ENCODE measurements at regions not wholly inside any gene's neighbourhood (a gene's known extent, or its start where the extent isn't known, plus 50 kb on each side); places are given as distances from the start of the nearest gene placed in this dataset.
"Not testable (repeated sequence)": the region's sequence is repeated elsewhere in the genome, so short reads cannot be mapped to it uniquely, and the experiment has no call there.

DNA sequence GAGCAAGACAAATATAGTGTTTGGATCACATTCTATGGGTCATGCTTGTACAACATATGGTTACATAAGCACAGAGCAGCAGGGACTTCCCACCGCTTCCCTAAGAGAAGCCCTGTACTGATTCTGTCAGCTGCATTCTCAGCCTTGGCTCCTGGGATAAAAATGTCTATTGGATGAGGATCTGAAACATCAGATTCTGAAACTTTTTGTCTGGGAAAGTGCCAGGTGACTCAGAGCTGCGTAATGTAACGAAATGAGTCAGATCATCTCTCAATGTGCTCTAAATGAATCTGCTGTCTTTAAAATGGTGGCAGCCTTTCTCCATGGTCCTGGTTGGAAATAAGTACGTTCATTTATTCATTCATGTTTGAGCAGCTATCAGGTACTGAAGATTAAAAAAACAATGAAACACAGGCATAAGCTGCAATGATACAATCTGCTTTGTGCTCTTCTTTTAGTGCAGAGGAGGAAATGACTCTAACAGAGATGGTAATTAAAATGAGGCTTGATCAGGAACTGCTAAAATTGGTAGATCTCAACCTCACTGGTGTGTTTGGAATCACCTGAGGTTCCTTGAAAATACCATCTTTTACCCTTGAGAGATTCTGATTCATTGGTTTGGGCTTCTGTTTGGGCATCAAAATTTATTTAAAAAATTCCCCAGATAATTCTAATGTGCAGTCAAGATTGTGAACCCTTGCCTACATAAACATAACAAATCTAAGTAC, 99.1 kb upstream of the NAP1L1 start:
- intact Hi-C loops (cut with micrococcal nuclease), result no loop called here

DNA sequence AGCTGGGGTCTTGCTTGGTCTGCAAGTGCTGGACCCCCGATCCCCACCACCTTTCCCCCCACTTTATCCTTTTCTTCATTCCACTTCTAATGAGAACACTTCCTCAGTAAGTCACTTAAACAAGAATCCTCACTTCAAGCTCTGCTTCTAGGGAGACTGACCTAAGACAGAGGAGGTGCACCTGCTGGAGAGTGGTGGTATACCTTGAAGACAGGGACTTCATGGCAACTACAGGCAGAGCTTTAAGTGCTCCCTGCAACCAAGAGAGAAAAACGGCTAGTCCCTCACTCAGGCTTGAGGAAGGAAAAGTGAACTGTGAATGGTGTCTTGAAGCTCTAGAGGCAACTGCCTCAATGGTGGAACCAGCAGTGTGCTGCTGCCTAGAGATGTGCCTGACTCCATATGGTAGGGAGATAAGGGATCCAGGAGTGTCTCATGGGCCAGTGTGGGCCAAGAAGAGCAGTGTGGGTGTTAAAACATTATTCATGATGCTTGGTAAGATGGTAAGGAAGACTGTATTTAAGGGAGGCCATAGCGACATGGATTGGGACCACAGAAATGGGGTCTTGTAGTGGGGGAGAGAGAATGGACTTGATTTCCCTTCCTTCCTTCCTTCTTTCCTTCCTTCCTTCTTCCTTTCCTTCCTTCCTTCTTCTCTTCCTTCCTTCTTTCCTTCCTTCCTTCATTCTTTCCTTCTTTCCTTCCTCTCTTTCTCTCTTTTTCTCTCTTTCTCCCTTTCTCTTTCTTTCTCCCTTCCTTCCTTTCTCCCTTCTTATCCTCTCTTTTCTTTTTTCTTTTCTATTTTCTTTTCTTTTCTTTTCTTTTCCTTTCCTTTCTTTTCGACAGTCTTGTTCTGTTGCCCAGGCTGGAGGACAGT, 96.2 kb upstream of the NAP1L1 start:
- intact Hi-C loops (cut with micrococcal nuclease), result no loop called here

DNA sequence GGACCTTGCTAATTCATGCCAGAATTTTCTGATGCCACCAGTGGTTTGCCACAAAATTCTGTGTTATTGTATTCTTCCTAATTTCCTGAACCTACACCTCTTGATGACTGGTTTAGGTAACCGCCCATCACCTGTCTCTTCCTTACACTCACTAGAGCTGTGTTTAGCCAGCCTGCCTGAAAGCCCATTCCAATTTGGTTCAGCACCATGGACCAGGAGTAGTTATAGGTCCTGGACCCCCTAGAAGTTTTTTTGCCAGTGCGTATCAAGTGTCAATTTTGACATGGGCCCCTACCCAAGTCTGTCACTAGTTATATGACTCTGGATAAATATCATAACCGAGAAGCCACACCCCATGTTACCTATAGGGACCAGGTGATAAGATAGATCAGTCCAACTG, 94.0 kb upstream of the NAP1L1 start:
- intact Hi-C loops (cut with micrococcal nuclease), result no loop called here

DNA sequence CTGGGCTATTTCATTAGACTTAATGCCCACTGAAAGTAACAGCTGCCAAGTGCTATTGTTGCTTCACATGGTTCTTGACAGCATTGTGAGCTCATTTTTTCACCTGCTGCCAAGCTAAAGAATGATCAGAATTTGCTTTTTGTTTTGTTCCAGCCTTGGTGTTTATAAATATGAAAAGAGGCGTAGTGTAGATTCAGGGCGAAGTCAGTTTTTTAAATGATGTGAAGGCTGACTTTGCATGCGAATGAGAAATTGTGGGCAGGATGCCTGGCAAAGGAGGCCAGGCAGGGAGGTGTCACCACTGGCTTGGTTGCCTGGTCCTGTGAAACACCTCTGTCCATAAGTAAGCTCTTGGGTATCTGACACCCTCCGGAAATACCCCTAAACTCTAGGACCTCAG, 93.3 kb upstream of the NAP1L1 start:
- intact Hi-C loops (cut with micrococcal nuclease), result no loop called here

DNA sequence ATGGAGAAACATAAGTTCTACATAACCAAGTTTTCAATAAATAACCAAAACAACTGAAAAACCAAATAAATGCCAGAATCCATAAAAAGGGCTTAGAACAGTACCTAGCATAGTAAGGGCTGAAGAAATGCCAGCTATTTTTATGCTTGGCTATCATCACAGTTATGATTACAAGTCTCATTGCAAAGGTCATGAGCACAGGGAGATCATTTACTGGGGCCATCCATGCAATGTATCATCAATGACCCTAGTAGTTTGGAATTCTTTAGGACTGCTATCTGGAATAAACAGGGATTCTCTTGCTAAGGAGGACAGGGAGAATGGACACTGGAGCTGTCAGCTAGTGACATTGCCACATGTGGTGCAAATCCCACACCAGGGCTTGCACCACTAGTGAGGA, 92.5 kb upstream of the NAP1L1 start:
- intact Hi-C loops (cut with micrococcal nuclease), result no loop called here

DNA sequence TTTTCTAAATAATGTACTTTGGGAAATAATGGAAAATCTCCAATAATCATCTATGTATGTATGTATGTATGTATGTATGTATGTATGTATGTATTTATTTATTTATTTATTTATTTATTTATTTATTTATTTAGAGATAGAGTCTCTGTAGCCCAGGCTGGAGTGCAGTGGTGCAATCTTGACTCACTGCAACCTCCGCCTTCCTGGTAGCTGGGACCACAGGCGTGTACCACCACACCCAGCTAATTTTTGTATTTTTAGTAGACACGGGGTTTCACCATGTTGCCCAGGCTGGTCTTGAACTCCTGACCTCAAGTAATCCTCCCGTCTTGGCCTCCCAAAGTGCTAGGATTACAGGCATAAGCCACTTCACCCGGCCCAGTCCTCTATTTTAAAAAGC, 91.5 kb upstream of the NAP1L1 start:
- intact Hi-C loops (cut with micrococcal nuclease), result not testable (repeated sequence)

DNA sequence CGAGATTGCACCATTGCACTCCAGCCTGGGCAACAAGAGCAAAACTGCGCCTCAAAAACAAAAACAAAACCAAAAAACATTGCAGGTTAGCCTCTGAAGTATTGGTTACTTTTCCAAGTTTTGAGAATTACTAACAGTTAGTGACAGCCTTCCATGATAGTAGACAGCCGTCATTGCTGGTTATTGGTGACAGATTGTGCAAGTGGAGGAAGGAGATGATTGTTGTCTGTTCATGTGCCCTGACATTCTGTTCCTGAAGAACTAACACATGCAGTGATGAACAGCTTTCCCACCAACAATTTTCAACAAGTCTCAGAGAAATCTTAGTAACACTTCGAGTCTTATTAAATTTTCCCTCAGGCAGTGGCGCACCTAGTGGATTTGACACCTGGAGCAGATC, 89.3 kb upstream of the NAP1L1 start:
- intact Hi-C loops (cut with micrococcal nuclease), result no loop called here

DNA sequence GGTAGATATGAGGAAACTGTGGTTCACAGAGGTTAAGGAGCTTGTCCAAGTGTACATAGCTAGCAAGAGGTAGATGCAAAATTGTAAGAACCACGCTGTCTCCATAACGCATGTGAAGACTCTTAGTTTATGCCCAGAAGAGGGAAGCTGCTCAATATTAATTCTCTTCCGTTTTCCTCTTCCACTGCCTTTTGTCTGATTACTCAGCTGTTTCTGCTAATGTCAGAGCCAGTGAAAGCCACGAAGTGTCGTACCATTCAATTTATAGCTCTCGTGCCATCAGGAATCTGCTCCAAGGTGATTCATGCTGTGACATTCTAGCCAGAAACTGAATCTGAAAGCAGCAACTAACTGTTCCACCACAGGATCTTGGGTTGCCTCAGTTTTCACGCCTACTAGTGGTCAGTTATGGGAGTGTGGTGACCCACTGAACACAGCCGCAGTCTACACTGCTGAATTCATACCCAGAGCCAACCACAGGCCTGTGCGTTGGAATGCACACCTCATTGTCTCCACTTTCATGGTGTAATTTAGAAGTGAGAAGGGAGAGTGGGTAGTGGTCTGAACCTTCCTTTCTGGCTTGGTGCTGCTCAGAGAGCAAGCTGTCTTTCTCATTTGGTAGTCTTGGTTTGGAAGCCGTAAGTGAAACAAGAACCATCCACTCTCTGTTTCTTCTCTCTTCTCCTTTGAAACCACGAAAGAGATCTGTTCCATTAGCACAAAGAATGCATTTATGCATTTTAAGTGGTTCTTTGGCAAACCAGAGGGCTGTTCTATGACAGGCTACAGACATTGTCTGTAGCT, 74.2 kb upstream of the NAP1L1 start:
- intact Hi-C loops (cut with micrococcal nuclease), result loop anchor here (1.0 to 5.0 kb wide), 10 partner anchors 36 to 678 kb away; partner anchors contain the start of genes GLIPR1, KRR1, OSBPL8 and PHLDA1

DNA sequence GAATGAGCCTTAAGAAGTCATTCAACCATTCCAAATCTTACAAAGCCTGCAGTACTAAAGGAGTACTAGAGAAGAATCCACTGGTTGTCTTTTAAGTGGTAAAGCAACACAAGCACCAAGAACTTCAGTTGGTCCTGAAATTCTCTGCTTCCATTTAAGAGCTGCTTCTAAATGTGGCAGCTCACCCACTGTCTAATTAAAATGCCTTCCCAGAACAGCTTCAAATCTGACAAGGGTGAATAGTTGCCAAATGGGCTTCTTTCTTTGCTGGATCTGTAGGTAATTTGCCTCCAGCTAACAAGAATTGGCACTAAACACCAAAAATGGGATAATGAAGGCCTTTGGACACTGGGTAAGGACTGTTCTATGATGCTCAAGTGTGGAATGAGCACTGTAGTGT, 72.2 kb upstream of the NAP1L1 start:
- intact Hi-C loops (cut with micrococcal nuclease), result loop anchor here (1.0 to 5.0 kb wide), 2 partner anchors 34 to 631 kb away; no protein-coding TSS in a partner anchor

DNA sequence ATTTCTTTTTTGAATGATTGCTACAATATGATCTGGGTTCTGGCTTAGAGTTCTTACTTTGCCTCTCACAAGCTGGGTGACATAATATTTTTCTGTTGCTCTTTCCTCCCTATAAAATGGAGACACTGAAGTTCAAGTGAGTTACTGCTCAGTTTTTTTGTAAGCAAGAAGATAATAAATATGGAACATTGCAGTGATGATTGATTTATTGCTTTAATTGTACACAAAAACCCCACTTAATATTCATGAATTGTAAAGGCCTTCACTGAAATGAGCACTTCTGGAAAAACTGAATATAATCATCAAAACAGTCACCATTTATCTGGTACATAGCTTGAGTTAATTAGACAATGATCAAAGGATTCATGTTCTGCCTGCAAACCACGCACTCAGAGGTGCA, 71.8 kb upstream of the NAP1L1 start:
- intact Hi-C loops (cut with micrococcal nuclease), result loop anchor here (5.0 kb wide), 1 partner anchor 34 kb away; no protein-coding TSS in a partner anchor

DNA sequence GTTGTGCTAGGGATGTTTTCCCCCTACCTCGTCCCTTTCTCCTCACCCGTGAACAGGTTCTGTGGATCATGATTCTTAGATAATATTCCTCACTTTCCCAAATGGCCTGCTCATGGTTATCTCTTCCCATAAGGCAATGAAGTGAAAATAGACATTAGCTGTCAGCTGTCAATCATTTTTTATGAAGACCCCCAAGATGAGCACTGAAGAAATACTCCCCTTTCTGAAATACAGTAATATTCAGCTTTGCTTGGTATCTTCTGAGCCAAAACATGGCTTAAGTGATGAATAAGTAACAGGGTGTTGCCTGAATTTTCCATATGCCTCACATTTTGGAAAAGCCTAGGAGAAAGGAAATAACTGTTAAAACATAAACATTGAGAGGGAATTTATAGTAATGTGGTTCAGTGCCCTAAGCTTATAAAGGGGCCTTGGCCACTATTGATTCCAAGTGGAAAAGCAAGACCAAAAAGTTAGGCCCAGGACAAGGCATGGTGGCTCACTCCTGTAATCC, 70.7 kb upstream of the NAP1L1 start:
- intact Hi-C loops (cut with micrococcal nuclease), result loop anchor here (5.0 kb wide), 1 partner anchor 33 kb away; no protein-coding TSS in a partner anchor

DNA sequence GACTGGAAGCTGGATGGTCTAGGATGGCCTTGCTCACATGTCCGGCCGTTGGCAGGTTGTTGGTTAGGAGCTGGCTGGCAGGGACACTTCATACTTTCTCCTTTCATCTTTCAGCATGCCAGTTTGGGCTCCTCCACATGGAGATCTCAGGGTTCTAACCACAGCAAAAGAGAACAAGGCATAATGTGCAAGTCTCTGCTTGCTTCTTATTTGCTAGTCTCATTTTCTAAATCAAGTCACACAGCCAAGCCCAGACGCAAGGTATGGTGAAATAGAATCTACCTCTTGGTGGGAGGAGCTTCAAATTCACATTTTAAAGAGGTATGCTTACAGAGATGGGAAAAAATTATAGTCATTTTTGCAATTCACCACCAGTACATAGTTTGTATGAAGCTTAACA, 69.1 kb upstream of the NAP1L1 start:
- intact Hi-C loops (cut with micrococcal nuclease), result no loop called here

DNA sequence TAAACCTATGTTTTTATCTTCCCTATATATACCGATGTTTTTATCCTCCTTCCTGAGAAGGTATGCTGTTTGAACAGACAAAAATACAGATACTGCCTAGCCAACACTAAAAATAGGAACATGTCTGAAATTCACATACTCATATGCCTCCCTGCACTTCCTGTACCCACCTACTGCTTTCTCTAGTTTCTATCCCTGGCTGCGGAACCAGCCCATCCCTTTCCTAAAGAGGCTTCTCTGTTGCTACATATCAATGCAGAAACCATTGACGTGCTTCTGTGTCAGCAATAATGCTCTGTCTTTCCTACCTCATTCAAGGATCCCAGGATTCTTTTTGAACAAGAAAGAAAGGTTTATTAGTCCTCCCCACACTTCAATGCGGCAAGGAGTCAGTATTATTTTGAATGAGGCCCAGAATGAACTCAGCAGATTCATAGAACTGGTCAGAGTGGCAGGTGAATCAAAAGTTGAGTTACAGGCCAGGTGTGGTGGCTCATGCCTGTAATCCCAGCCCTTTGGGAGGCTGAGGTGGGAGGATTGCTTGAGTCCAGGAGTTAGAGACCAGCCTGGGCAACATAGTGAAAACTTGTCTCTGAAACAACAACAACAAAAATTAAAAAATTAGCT, 67.8 kb upstream of the NAP1L1 start:
- intact Hi-C loops (cut with micrococcal nuclease), result no loop called here

DNA sequence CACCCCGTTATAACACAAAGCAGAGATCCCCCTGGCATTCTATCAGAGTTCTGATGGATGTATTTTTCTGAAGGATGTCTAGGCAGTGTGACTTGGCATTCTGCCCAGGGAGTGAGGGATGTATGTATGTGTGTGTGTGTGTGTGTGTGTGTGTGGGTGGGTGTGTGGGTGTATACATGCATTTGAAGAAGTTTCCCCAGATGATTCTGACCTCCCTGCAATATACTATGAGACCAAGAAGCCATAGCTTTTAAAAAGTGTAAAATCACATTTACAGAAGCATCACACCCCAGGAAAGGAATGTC, 59.7 kb upstream of the NAP1L1 start:
- intact Hi-C loops (cut with micrococcal nuclease), result loop anchor here (10.0 kb wide), 1 partner anchor 1591 kb away; no protein-coding TSS in a partner anchor

DNA sequence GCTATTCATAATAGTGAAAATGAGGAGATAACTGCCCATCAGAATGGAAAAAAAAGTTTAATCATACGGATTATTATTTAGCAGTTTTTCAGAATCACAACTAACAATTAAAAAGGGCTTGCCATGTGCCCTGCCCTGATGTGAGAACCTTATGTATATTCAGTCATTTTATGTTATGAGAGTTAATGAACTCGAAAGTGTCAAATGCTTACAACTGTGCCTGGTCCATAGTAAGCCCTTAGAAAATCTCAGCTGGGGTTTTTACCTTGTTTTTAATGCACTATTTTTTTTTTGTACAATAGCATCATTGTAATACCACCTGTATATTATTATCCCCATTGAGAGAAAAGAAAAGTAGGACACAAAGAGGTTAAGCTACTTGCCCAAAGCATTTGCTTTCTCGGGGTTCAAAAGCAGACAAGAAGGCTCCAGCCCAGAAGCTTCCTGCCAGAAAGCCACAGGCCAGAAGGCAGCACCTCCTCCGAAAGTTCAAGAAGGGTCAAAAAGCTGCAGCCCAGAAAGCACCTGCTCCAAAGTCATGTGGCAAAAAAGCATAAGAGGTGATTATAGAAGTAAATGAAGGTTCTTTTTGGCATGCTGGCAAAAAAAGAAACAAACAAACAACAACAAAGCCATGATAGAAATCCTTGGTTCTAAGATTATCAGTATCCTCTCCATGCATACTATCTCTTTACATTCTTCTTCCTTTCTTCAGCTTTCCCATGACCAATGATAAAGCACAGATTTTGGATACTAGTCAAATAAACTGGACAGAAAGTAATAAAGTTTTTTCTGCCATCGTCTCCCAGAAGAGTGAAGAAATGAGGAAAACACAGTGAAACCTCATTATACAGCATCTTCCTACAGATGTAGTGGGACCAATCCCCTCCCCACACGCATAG, 59.1 kb upstream of the NAP1L1 start:
- intact Hi-C loops (cut with micrococcal nuclease), result loop anchor here (10.0 kb wide), 1 partner anchor 1591 kb away; no protein-coding TSS in a partner anchor

DNA sequence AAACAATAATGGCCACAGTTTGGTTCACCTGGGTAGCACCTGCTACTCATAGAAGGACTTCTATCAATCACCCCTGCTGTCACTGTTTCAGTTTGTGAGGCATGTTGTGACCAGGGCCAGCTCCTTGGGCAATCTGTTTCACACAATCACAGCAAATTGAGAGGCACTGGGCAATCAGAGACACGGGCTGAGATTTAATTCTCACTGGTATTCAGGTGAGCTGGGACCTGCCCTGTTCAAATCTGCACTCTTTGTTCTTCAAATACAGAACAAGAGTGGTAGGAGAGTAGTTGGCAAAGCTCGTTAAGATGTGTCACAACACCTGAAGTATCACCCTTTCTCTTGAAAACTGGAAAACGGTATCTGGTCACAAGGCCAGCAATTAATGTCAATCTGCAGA, 57.8 kb upstream of the NAP1L1 start:
- intact Hi-C loops (cut with micrococcal nuclease), result loop anchor here (10.0 kb wide), 1 partner anchor 1592 kb away; no protein-coding TSS in a partner anchor

DNA sequence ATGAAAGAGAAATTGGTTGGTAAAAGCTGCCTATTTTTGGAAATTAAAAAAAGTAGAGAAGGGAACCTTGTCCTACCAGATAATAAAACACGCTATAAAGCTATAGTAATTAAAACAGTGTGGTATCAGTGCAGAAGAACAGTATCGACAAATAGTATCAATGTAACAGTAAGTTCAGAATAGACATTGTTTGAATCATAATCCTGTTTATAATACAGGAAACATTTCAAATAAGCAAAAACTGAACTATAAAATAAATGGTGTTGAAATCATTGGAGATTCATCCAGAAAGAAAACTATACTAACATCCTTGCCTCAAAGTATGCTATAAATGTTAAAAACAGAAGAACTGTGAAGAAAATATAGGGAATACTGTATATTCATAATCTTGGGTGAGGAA, 54.2 kb upstream of the NAP1L1 start:
- intact Hi-C loops (cut with micrococcal nuclease), result no loop called here

DNA sequence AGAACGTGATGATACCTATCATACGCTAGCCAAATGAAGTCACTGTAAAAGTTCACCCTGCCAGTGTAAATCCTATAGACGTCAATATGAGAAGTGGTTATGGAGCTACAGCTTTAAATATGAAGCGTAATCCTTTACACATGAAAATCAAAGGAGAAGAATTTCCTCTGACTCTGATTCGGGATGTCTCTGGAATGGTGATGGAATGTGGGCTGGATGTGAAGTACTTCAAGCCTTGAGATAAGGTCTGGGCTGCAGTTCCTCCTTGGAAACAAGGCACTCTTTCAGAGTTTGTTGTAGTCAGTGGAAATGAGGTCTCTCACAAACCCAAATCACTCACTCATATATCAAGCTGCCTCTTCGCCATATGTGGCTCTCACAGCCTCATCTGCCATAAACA, 53.1 kb upstream of the NAP1L1 start:
- intact Hi-C loops (cut with micrococcal nuclease), result no loop called here

DNA sequence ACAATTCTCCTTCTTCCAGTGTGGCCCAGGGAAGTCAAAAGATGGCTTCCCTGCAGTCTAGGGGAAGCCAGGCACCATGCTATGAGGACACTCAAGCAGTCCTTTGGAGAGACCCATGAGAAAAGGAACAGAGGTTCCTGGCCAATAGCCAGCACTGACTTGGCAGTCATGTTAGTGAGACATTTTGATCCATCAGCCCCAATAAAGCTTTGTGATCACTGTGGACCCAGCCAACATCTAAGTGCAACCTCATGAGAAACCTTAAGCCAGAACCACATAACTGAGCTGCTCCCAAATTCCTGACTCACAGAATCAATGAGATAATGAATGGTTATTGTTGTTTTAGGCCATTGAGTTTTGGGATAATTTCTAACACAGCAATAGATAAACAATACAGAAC, 51.0 kb upstream of the NAP1L1 start:
- intact Hi-C loops (cut with micrococcal nuclease), result no loop called here
